OCI-LY7 (cell line): ENCODE measurements at regions not wholly inside any gene's neighbourhood (a gene's known extent, or its start where the extent isn't known, plus 50 kb on each side); places are given as distances from the start of the nearest gene placed in this dataset.

Experiments used
- BruUV-seq: library from RNA; stranded (reverse); fragments of 400-500 nt; replicated peaks from 2 replicates; lab custom pipeline; 2021; lab: Mats Ljungman, UMichigan
- CTCF ChIA-PET: fragments of 300-600 bp; sonication (Branson Sonifier 250); formaldehyde crosslinking; loops from one replicate; lab custom pipeline; 2022; ENCODE audit warnings: antibody characterized with exemption; ENCODE audit not compliant: unreplicated experiment; lab: Charles Lee
- POLR2A ChIA-PET: fragments of 300-600 bp; sonication (Branson Sonifier 250); formaldehyde crosslinking; loops from one replicate; lab custom pipeline; 2022; ENCODE audit warnings: antibody characterized with exemption; lab: Charles Lee
- DNase-seq: peaks from one replicate; pipeline ENCODE4 v3.0.0-alpha.2; 2015; ENCODE audit warnings: low spot score
- H2AFZ ChIP-seq: fragments of 200-600 bp; sonication (generic), shearing (Covaris generic); 2 replicates; pipeline ENCODE4 v1.6.1; 2014; ENCODE audit warnings: mild to moderate bottlenecking, antibody characterized with exemption, low read length, moderate library complexity
- H3K27ac ChIP-seq: fragments of 200-600 bp; sonication (generic); 2 replicates; pipeline ENCODE4 v1.5.1; 2014; ENCODE audit warnings: mixed run types, low read depth, mild to moderate bottlenecking, moderate library complexity, low read length, inconsistent platforms; ENCODE audit not compliant: poor library complexity, severe bottlenecking
- H3K36me3 ChIP-seq: fragments of 200-600 bp; sonication (generic); 2 replicates; pipeline ENCODE4 v1.6.1; 2014; ENCODE audit warnings: mild to moderate bottlenecking, antibody characterized with exemption, low read length, moderate library complexity, mixed read lengths; ENCODE audit not compliant: insufficient read depth
- H3K4me1 ChIP-seq: fragments of 200-600 bp; sonication (generic); 2 replicates; pipeline ENCODE4 v1.5.1; 2014; ENCODE audit warnings: mild to moderate bottlenecking, low read length; ENCODE audit not compliant: insufficient read depth, poor library complexity, severe bottlenecking
- H3K4me2 ChIP-seq: fragments of 200-600 bp; sonication (generic); 2 replicates; pipeline ENCODE4 v1.6.1; 2014; ENCODE audit warnings: mild to moderate bottlenecking, low read length
- H3K4me3 ChIP-seq: fragments of 200-600 bp; sonication (generic); 2 replicates; pipeline ENCODE4 v1.5.1; 2014; ENCODE audit warnings: mild to moderate bottlenecking, low read depth, low read length; ENCODE audit not compliant: poor library complexity, severe bottlenecking
- H3K79me2 ChIP-seq: fragments of 200-600 bp; sonication (generic); 2 replicates; pipeline ENCODE4 v1.6.1; 2016; ENCODE audit warnings: low read depth, mild to moderate bottlenecking, low read length, moderate library complexity, mixed read lengths; ENCODE audit not compliant: insufficient read depth
- H3K9me2 ChIP-seq: fragments of 200-600 bp; sonication (generic); 2 replicates; pipeline ENCODE4 v1.6.1; 2016; ENCODE audit warnings: mild to moderate bottlenecking, low read length, mixed read lengths; ENCODE audit not compliant: insufficient read depth
- H3K9me3 ChIP-seq: fragments of 200-600 bp; sonication (generic); 2 replicates; pipeline ENCODE4 v1.6.1; 2014; ENCODE audit warnings: mild to moderate bottlenecking, mixed run types, low read length, mixed read lengths
- H4K20me1 ChIP-seq: fragments of 200-600 bp; sonication (generic); 2 replicates; pipeline ENCODE4 v1.6.1; 2014; ENCODE audit warnings: mild to moderate bottlenecking, antibody characterized with exemption, low read length, moderate library complexity, mixed read lengths; ENCODE audit not compliant: insufficient read depth
- CTCF ChIP-seq: fragments of 200-600 bp; sonication (generic); conservative IDR thresholded peaks from 2 replicates; pipeline ENCODE4 v1.5.1; 2014; ENCODE audit warnings: mild to moderate bottlenecking, antibody characterized with exemption, low read length, moderate library complexity, mixed read lengths
- EZH2phosphoT487 ChIP-seq: fragments of 200-600 bp; sonication (generic); IDR thresholded peaks from 2 replicates; pipeline ENCODE4 v1.6.1; 2018; ENCODE audit warnings: low read depth, borderline replicate concordance, mild to moderate bottlenecking, mixed run types, antibody characterized with exemption, low read length, moderate library complexity, mixed read lengths
- intact Hi-C: fragments of 100-400 bp; cut with micrococcal nuclease; formaldehyde crosslinking; loops from one replicate; pipeline ENCODE4 v1.10.0; 2022; ENCODE audit not compliant: unreplicated experiment

GRCh38 chr4:18342847-18343246, 321.3 kb upstream of the LCORL start:
- H3K4me1 ChIP-seq, result no peaks in the 10 kb centered on the region
- no peak overlapping the region for H3K4me2 ChIP-seq
- H3K36me3 ChIP-seq, result no peaks in the 10 kb centered on the region
- H3K9me2 ChIP-seq, result no peaks in the 10 kb centered on the region
- H4K20me1 ChIP-seq, result no peaks in the 10 kb centered on the region
- TF ChIP-seq CTCF, result no peak
- no peak for TF ChIP-seq EZH2phosphoT487
- no peaks in the 10 kb centered on the region for H3K79me2 ChIP-seq
- no TSS peak for BruUV-seq
- no peak overlapping the region for H3K27ac ChIP-seq
- H3K9me3 ChIP-seq, result no peaks in the 10 kb centered on the region
- CTCF ChIA-PET, result no interaction called here
- POLR2A ChIA-PET, result interaction anchor here (0.6 kb wide), 1 partner anchor 213 kb away, joined by 3 read pairs; no protein-coding TSS in a partner anchor
- H2AFZ ChIP-seq, result no peak overlapping the region
- intact Hi-C loops, result no loop called here
- no peak for DNase-seq
- H3K4me3 ChIP-seq, result no peak overlapping the region

- Histone ChIP-seq H3K36me3 (no peaks in the 10 kb centered on the region), H3K4me1 (no peaks in the 10 kb centered on the region), H3K4me2 (no peak overlapping the region), H3K27ac (no peak overlapping the region), H3K9me2 (no peaks in the 10 kb centered on the region), H2AFZ (no peak overlapping the region), H3K79me2 (no peaks in the 10 kb centered on the region), H3K4me3 (no peak overlapping the region), H3K9me3 (no peaks in the 10 kb centered on the region), H4K20me1 (no peaks in the 10 kb centered on the region)
- ChIA-PET CTCF (no interaction called here), POLR2A (no interaction called here)
- intact Hi-C loops, result no loop called here
- TF ChIP-seq EZH2phosphoT487, result no peak
- no peak for TF ChIP-seq CTCF
- no peak for DNase-seq
- BruUV-seq, result no TSS peak
Observed at GRCh38 chr4:18321956-18322530, 300.5 kb upstream of the LCORL start.

GRCh38 chr4:18319431-18319830, 297.9 kb upstream of the LCORL start:
- ChIA-PET CTCF (no interaction called here), POLR2A (interaction anchor here (0.7 kb wide), 1 partner anchor 58 kb away, joined by 4 read pairs; no protein-coding TSS in a partner anchor)
- Histone ChIP-seq H3K4me3 (no peak overlapping the region), H3K4me1 (no peaks in the 10 kb centered on the region), H3K27ac (no peak overlapping the region), H3K36me3 (no peaks in the 10 kb centered on the region), H4K20me1 (no peaks in the 10 kb centered on the region), H3K4me2 (no peak overlapping the region), H2AFZ (no peak overlapping the region), H3K9me2 (no peaks in the 10 kb centered on the region), H3K79me2 (no peaks in the 10 kb centered on the region), H3K9me3 (no peaks in the 10 kb centered on the region)
- no TSS peak for BruUV-seq
- TF ChIP-seq CTCF (no peak), EZH2phosphoT487 (no peak)
- intact Hi-C loops, result no loop called here
- DNase-seq, result no peak
